HepG2 (cell line): ENCODE measurements at regions not wholly inside any gene's neighbourhood (a gene's known extent, or its start where the extent isn't known, plus 50 kb on each side); places are given as distances from the start of the nearest gene placed in this dataset.

Experiments used
- ATAC-seq: fragments of 200-7000 bp; cut with Tn5 transposase; 3 replicates; pipeline ENCODE4 v1.9.1; 2020; ENCODE audit warnings: mild to moderate bottlenecking, moderate library complexity
- BruUV-seq: library from RNA; stranded (reverse); fragments of 400-500 nt; replicated peaks from 2 replicates; lab custom pipeline; 2021; lab: Mats Ljungman, UMichigan
- CTCF ChIA-PET: fragments of 300-600 bp; formaldehyde crosslinking; extraction: SDS; loops from one replicate; lab custom pipeline; 2021; ENCODE audit warnings: low total read pairs, inconsistent platforms, low intra/inter-chr PET ratio; lab: Yijun Ruan, JAX
- POLR2A ChIA-PET: fragments of 350-600 bp; sonication (Branson Sonifier 250); formaldehyde crosslinking; loops from one replicate; lab custom pipeline; 2020; ENCODE audit warnings: antibody characterized with exemption, inconsistent platforms; lab: Yijun Ruan, JAX
- DNase-seq: peaks from one replicate; pipeline ENCODE4 v3.0.0-alpha.2; 2015; ENCODE audit warnings: low spot score
- FAIRE-seq: peaks from 3 replicates; lab custom pipeline; 2011; peaks lifted over from hg19 to GRCh38; lab: Jason Lieb, UNC
- H2AFZ ChIP-seq: one replicate; pipeline ENCODE4 v1.6.1; 2011; ENCODE audit warnings: low read length, inconsistent platforms
- H3K27ac ChIP-seq: fragments of 300-600 bp; 3 replicates; pipeline ENCODE4 v1.8.0; 2011; ENCODE audit warnings: mixed run types, mild to moderate bottlenecking, mixed read lengths, low read length, inconsistent platforms; ENCODE audit not compliant: insufficient read depth; ENCODE audit errors: extremely low read length
- H3K27me3 ChIP-seq, 2 experiments: fragments of 200-600 bp in 1 of 2; 2 replicates in 1 of 2; 3 replicates in 1 of 2; pipeline versions ENCODE4 v1.6.0 to v1.8.0; 2011; ENCODE audit warnings: low read length in 2 of 2, mild to moderate bottlenecking in 2 of 2, moderate library complexity in 2 of 2, inconsistent platforms in 1 of 2; ENCODE audit not compliant: insufficient read depth in 2 of 2, control insufficient read depth in 1 of 2
- H3K36me3 ChIP-seq, 2 experiments: fragments of 200-600 bp in 1 of 2; replicated peaks in 1 of 2; 2 replicates in 1 of 2; 3 replicates in 1 of 2; pipeline versions ENCODE4 v1.5.1 to v1.8.0; 2011; ENCODE audit warnings: low read length in 2 of 2, inconsistent platforms in 1 of 2; ENCODE audit not compliant: insufficient read depth in 2 of 2, control insufficient read depth in 1 of 2
- H3K4me1 ChIP-seq: 2 replicates; pipeline ENCODE4 v1.5.1; 2012; ENCODE audit warnings: low read length, inconsistent platforms; ENCODE audit not compliant: insufficient read depth
- H3K4me2 ChIP-seq: 2 replicates; pipeline ENCODE4 v1.6.0; 2011; ENCODE audit warnings: low read depth, low read length, inconsistent platforms
- H3K4me3 ChIP-seq, 3 experiments: fragments of 200-600 bp in 1 of 3; sonication (generic), shearing (Covaris generic) in 1 of 3; replicated peaks in 1 of 3; 2 replicates each; pipeline ENCODE4 v1.5.1; 2011 to 2016; ENCODE audit warnings: low read length in 3 of 3, inconsistent platforms in 2 of 3, low read depth in 2 of 3, mild to moderate bottlenecking in 2 of 3, control low read depth in 1 of 3, mixed read lengths in 1 of 3; ENCODE audit not compliant: insufficient read depth in 1 of 3
- H3K79me2 ChIP-seq: one replicate; pipeline ENCODE4 v1.6.1; 2011; ENCODE audit warnings: low read length, inconsistent platforms; ENCODE audit not compliant: insufficient read depth
- H3K9ac ChIP-seq: 2 replicates; pipeline ENCODE4 v1.6.0; 2011; ENCODE audit warnings: mild to moderate bottlenecking, low read depth, low read length, inconsistent platforms; ENCODE audit not compliant: insufficient read depth
- H3K9me3 ChIP-seq: 2 replicates; pipeline ENCODE4 v1.5.1; 2012; ENCODE audit warnings: mild to moderate bottlenecking, low read length
- H4K20me1 ChIP-seq: 2 replicates; pipeline ENCODE4 v1.6.0; 2011; ENCODE audit warnings: inconsistent platforms, mild to moderate bottlenecking, low read length, moderate library complexity; ENCODE audit not compliant: insufficient read depth
- ARNT2 ChIP-seq: sonication (generic); formaldehyde crosslinking; IDR thresholded peaks from 2 replicates; pipeline ENCODE4 v1.8.0; 2022; ENCODE audit warnings: mild to moderate bottlenecking, low read depth, missing genetic modification reagents, moderate library complexity
- DRAP1 ChIP-seq: IDR thresholded peaks from 2 replicates; pipeline ENCODE4 v1.6.1; 2016; ENCODE audit warnings: missing genetic modification reagents, missing compliant biosample characterization
- MIXL1 ChIP-seq: IDR thresholded peaks from 2 replicates; pipeline ENCODE4 v1.6.1; 2016
- SOX13 ChIP-seq, 3 experiments: fragments of 450-650 bp in 1 of 3; sonication (generic) in 1 of 3; formaldehyde crosslinking in 1 of 3; IDR thresholded peaks in 2 of 3; conservative IDR thresholded peaks in 1 of 3; 2 replicates each; pipeline versions ENCODE4 v1.5.0 to v1.6.1; 2016 to 2020; ENCODE audit warnings: antibody characterized with exemption in 1 of 3, mild to moderate bottlenecking in 1 of 3, missing compliant biosample characterization in 1 of 3, missing genetic modification reagents in 1 of 3, moderate library complexity in 1 of 3
- TAF15 ChIP-seq: fragments of 200-400 bp; formaldehyde crosslinking; IDR thresholded peaks from one replicate; pipeline ENCODE4 v1.6.1; 2018; ENCODE audit warnings: mild to moderate bottlenecking, low read depth, low read length; ENCODE audit not compliant: poor library complexity, severe bottlenecking
- ZNF619 ChIP-seq: sonication (generic); formaldehyde crosslinking; IDR thresholded peaks from 2 replicates; pipeline ENCODE4 v1.4.0; 2020; ENCODE audit warnings: mild to moderate bottlenecking, missing genetic modification reagents
- WGBS: methylation state at CpG from one replicate; pipeline ENCODE4 v1.1.6; 2017; ENCODE audit warnings: low lambda C conversion rate; 5-methylcytosine and 5-hydroxymethylcytosine counted together
- in situ Hi-C: cut with HindIII; loops from 2 replicates; pipeline ENCODE4 v1.10.0; 2017; ENCODE audit warnings: low pct_unique_long_range_greater_than_20kb; ENCODE audit not compliant: extremely low pct_ligation_motif_present
- intact Hi-C: fragments of 100-400 bp; cut with micrococcal nuclease; formaldehyde crosslinking; loops from one replicate; pipeline ENCODE4 v1.10.0; 2022; ENCODE audit not compliant: unreplicated experiment
- TF ChIP-seq, protein P1 (sequence below): sonication (generic); formaldehyde crosslinking; IDR thresholded peaks from 2 replicates; pipeline ENCODE4 v1.4.0; 2020; ENCODE audit warnings: missing genetic modification reagents, low read depth, mild to moderate bottlenecking, borderline replicate concordance
- TF ChIP-seq, protein P2 (sequence below): IDR thresholded peaks from 2 replicates; pipeline ENCODE4 v1.4.0; 2020; ENCODE audit warnings: mild to moderate bottlenecking, missing genetic modification reagents

DNA sequence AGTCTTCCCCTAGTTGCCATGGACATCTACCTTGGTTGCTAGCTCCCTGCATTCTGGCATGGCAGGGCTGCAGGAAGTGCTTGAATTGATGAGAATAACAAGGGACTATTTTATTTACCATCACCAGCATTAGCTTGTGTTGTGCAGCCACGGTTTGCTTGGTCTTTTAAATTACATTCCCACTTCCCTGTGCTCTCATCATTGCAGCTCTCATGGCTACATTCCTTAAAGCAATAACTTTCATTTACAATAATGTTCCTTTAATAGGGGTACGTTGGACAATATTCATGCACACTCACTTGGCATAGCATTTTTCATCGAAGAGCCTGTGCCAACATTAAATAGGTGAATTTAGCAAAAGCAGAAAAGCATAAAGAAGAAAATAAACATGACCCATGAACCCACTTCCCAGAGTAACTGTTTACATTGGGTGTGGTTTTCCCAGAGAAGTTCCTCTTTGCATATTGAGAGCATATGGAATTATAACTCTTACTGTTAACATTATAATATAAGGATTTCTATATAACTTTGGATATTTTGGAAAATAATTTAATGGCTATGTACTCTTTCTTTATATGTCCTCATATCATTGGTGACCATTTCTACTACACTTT is 113.2 kb upstream of the VWC2 start:
- Histone ChIP-seq H3K9me3 (no peaks in the 10 kb centered on the region), H4K20me1 (no peaks in the 10 kb centered on the region), H3K9ac (no peak overlapping the region), H3K36me3 (no peaks in the 10 kb centered on the region), H2AFZ (no peak overlapping the region), H3K27ac (no peak overlapping the region), H3K4me2 (no peak overlapping the region), H3K27me3 (no peaks in the 10 kb centered on the region), H3K4me3 (no peak overlapping the region), H3K4me1 (no peaks in the 10 kb centered on the region), H3K79me2 (no peaks in the 10 kb centered on the region)
- in situ Hi-C loops = no loop called here
- 2% methylated on average over 3 of the region's 3 CpGs for WGBS
- intact Hi-C loops = no loop called here
- ATAC-seq (no peak), FAIRE-seq (no peak), DNase-seq (no peak)
- no TSS peak for BruUV-seq
- ChIA-PET POLR2A (no interaction called here), CTCF (no interaction called here)
- TF ChIP-seq TAF15 = no peak
- TF ChIP-seq, protein P1, sequence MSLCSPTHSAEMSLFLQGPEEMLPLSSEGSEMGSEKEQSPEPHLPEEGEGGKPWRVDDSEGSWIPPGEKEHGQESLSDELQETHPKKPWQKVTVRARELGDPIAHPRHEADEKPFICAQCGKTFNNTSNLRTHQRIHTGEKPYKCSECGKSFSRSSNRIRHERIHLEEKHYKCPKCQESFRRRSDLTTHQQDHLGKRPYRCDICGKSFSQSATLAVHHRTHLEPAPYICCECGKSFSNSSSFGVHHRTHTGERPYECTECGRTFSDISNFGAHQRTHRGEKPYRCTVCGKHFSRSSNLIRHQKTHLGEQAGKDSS (CRISPR knock-in tag) = no peak

DNA sequence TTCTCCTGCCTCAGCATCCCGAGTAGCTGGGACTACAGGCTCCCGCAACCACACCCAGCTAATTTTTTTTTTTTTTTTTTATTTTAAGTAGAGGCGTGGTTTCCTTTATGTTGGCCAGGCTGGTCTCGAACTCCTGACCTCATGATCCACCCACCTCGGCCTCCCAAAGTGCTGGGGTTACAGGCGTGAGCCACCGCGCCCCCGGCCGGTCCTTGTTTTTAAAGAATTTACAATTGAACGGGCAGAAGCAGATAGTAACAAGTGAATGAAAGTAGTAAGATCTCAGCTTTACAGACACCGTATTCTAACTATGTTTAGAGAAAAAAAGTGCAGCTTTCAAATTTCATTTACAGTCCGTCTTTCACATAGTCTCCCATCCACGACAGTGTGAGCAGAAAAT is 112.5 kb upstream of the VWC2 start:
- ChIA-PET POLR2A (no interaction called here), CTCF (no interaction called here)
- Histone ChIP-seq H3K36me3 (no peaks in the 10 kb centered on the region), H3K27ac (no peak overlapping the region), H3K9me3 (no peaks in the 10 kb centered on the region), H3K4me2 (no peak overlapping the region), H3K27me3 (no peaks in the 10 kb centered on the region), H4K20me1 (no peaks in the 10 kb centered on the region), H3K9ac (no peak overlapping the region), H2AFZ (no peak overlapping the region), H3K4me1 (no peaks in the 10 kb centered on the region), H3K79me2 (no peaks in the 10 kb centered on the region), H3K4me3 (no peak overlapping the region)
- 47% methylated on average over 14 of the region's 14 CpGs for WGBS
- FAIRE-seq (no peak), ATAC-seq (no peak), DNase-seq (no peak)
- BruUV-seq = no TSS peak
- intact Hi-C loops (no loop called here), in situ Hi-C loops (no loop called here)
- TF ChIP-seq SOX13 (IDR thresholded peaks at IDR 0.05) (no peak), SOX13 (CRISPR knock-in tag; conservative IDR thresholded peaks at IDR 0.05 in 1 of 2, IDR thresholded peaks at IDR 0.05 in 1 of 2) (no peak), MIXL1 (CRISPR knock-in tag) (no peak), ZNF619 (no peak), DRAP1 (CRISPR knock-in tag) (no peak), ARNT2 (CRISPR knock-in tag) (no peak)
- TF ChIP-seq, protein P2, sequence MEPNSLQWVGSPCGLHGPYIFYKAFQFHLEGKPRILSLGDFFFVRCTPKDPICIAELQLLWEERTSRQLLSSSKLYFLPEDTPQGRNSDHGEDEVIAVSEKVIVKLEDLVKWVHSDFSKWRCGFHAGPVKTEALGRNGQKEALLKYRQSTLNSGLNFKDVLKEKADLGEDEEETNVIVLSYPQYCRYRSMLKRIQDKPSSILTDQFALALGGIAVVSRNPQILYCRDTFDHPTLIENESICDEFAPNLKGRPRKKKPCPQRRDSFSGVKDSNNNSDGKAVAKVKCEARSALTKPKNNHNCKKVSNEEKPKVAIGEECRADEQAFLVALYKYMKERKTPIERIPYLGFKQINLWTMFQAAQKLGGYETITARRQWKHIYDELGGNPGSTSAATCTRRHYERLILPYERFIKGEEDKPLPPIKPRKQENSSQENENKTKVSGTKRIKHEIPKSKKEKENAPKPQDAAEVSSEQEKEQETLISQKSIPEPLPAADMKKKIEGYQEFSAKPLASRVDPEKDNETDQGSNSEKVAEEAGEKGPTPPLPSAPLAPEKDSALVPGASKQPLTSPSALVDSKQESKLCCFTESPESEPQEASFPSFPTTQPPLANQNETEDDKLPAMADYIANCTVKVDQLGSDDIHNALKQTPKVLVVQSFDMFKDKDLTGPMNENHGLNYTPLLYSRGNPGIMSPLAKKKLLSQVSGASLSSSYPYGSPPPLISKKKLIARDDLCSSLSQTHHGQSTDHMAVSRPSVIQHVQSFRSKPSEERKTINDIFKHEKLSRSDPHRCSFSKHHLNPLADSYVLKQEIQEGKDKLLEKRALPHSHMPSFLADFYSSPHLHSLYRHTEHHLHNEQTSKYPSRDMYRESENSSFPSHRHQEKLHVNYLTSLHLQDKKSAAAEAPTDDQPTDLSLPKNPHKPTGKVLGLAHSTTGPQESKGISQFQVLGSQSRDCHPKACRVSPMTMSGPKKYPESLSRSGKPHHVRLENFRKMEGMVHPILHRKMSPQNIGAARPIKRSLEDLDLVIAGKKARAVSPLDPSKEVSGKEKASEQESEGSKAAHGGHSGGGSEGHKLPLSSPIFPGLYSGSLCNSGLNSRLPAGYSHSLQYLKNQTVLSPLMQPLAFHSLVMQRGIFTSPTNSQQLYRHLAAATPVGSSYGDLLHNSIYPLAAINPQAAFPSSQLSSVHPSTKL (CRISPR knock-in tag) = no peak
- TF ChIP-seq, all 625 proteins: peak for 0
